OCI-LY1 (cell line): ENCODE measurements at regions not wholly inside any gene's neighbourhood (a gene's known extent, or its start where the extent isn't known, plus 50 kb on each side); places are given as distances from the start of the nearest gene placed in this dataset.

ENCODE experiments used
- H2AFZ ChIP-seq: fragments of 200-600 bp; sonication (generic), shearing (Covaris generic); 2 replicates; pipeline ENCODE4 v1.6.0; 2014; ENCODE audit warnings: antibody characterized with exemption, mild to moderate bottlenecking, low read length
- H3F3A ChIP-seq: fragments of 200-600 bp; sonication (generic), shearing (Covaris generic); 2 replicates; pipeline ENCODE4 v1.6.0; 2014; ENCODE audit warnings: mild to moderate bottlenecking, antibody characterized with exemption, low read length, moderate library complexity; ENCODE audit not compliant: insufficient read depth
- H3K27ac ChIP-seq: fragments of 200-600 bp; sonication (generic); 2 replicates; pipeline ENCODE4 v1.5.1; 2014; ENCODE audit warnings: low read length, mixed run types, mild to moderate bottlenecking, low read depth; ENCODE audit not compliant: poor library complexity, severe bottlenecking
- H3K27me3 ChIP-seq: fragments of 200-600 bp; sonication (generic); 2 replicates; pipeline ENCODE4 v1.6.0; 2014; ENCODE audit warnings: antibody characterized with exemption, mild to moderate bottlenecking, low read length, moderate library complexity; ENCODE audit not compliant: insufficient read depth
- H3K36me3 ChIP-seq: fragments of 200-600 bp; sonication (generic); 2 replicates; pipeline ENCODE4 v1.6.1; 2014; ENCODE audit warnings: mild to moderate bottlenecking, antibody characterized with exemption, low read length, moderate library complexity, mixed read lengths; ENCODE audit not compliant: insufficient read depth
- H3K4me1 ChIP-seq: fragments of 200-600 bp; sonication (generic); 2 replicates; pipeline ENCODE4 v1.5.1; 2014; ENCODE audit warnings: mild to moderate bottlenecking, low read length, moderate library complexity; ENCODE audit not compliant: insufficient read depth, severe bottlenecking
- H3K4me2 ChIP-seq: fragments of 200-600 bp; sonication (generic), shearing (Covaris generic); 2 replicates; pipeline ENCODE4 v1.6.1; 2014; ENCODE audit warnings: low read length
- H3K4me3 ChIP-seq: fragments of 200-600 bp; sonication (generic); 2 replicates; pipeline ENCODE4 v1.5.1; 2014; ENCODE audit warnings: low read length, low read depth, mild to moderate bottlenecking, mixed read lengths; ENCODE audit not compliant: poor library complexity, severe bottlenecking
- H3K79me2 ChIP-seq: fragments of 200-600 bp; shearing (Covaris generic); 2 replicates; pipeline ENCODE4 v1.6.1; 2016; ENCODE audit warnings: mixed run types, low read length, mixed read lengths; ENCODE audit not compliant: insufficient read depth
- H3K9ac ChIP-seq: fragments of 200-600 bp; sonication (generic), shearing (Covaris generic); 2 replicates; pipeline ENCODE4 v1.6.1; 2014; ENCODE audit warnings: mild to moderate bottlenecking, low read length, mixed read lengths
- H3K9me2 ChIP-seq: fragments of 200-600 bp; sonication (generic), shearing (Covaris generic); 2 replicates; pipeline ENCODE4 v1.6.1; 2014; ENCODE audit warnings: low read depth, mild to moderate bottlenecking, low read length, mixed read lengths
- H3K9me3 ChIP-seq: fragments of 200-600 bp; shearing (Covaris generic); 2 replicates; pipeline ENCODE4 v1.6.1; 2014; ENCODE audit warnings: low read length, mixed read lengths
- H4K20me1 ChIP-seq: fragments of 200-600 bp; sonication (generic), shearing (Covaris generic); 2 replicates; pipeline ENCODE4 v1.6.0; 2016; ENCODE audit warnings: mild to moderate bottlenecking, low read length; ENCODE audit not compliant: insufficient read depth
- CTCF ChIP-seq: fragments of 200-600 bp; sonication (generic), shearing (Covaris generic); IDR thresholded peaks from 2 replicates; pipeline ENCODE4 v1.5.1; 2017; ENCODE audit warnings: mild to moderate bottlenecking, antibody characterized with exemption, low read length, moderate library complexity, mixed read lengths
- EZH2 ChIP-seq: fragments of 200-600 bp; sonication (generic), shearing (Covaris generic); IDR thresholded peaks from 2 replicates; pipeline ENCODE4 v1.8.0; 2017; ENCODE audit warnings: borderline replicate concordance, mixed run types, mild to moderate bottlenecking, antibody characterized with exemption, low read length, moderate library complexity, mixed read lengths

DNA sequence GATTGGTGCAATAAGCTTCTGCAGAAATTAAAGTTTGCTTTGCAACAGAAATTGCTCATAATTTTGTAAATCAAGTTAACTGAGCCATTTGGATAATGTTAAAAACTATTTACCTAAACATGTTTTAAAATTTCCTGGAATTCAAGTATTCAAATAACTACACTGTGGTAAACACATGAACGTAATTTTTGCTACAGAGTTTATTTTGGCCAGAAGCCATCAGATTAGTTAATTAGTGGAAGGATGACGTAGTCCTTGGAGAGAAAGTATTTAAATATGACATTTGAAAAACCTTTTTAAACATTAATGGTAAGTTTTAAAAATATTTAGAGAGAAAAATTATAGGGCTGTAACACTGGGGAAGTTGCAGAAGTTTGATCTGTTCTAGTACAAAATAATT lies 121.2 kb upstream of the UST start:
- Histone ChIP-seq H3F3A (no peaks in the 10 kb centered on the region), H2AFZ (no peak overlapping the region), H3K9me2 (no peaks in the 10 kb centered on the region), H3K27me3 (no peaks in the 10 kb centered on the region), H3K9me3 (no peaks in the 10 kb centered on the region), H3K36me3 (no peaks in the 10 kb centered on the region), H3K4me2 (no peak overlapping the region), H4K20me1 (no peaks in the 10 kb centered on the region), H3K79me2 (no peaks in the 10 kb centered on the region), H3K4me1 (no peaks in the 10 kb centered on the region), H3K4me3 (no peak overlapping the region), H3K9ac (no peak overlapping the region), H3K27ac (no peak overlapping the region)
- TF ChIP-seq EZH2 (no peak), CTCF (no peak)

DNA sequence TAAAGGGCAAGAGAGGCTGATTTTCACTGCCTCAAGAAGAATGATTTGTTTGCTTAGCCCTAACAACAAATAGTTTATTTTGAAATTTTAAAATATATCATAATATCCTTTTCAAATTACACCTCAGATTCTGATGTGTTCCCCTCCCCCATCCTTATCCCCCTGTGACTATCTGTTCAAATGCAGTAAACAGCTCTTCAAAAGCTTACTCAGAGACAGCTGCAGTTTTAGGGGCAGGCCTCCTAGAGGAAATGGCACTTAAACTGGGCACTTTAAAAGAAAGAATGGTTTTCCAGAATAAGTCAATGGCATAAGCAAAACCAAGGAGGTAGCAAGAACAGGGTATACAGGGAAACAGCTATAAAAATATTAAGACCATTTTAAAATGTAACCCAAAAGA lies 118.6 kb upstream of the UST start:
- Histone ChIP-seq H3K4me3 (no peak overlapping the region), H3K36me3 (no peaks in the 10 kb centered on the region), H3K27ac (no peak overlapping the region), H3K9ac (no peak overlapping the region), H3K4me2 (no peak overlapping the region), H3K4me1 (no peaks in the 10 kb centered on the region), H3F3A (no peaks in the 10 kb centered on the region), H3K27me3 (no peaks in the 10 kb centered on the region), H3K9me2 (no peaks in the 10 kb centered on the region), H4K20me1 (no peaks in the 10 kb centered on the region), H2AFZ (no peak overlapping the region), H3K79me2 (no peaks in the 10 kb centered on the region), H3K9me3 (no peaks in the 10 kb centered on the region)
- TF ChIP-seq EZH2 (no peak), CTCF (no peak)

DNA sequence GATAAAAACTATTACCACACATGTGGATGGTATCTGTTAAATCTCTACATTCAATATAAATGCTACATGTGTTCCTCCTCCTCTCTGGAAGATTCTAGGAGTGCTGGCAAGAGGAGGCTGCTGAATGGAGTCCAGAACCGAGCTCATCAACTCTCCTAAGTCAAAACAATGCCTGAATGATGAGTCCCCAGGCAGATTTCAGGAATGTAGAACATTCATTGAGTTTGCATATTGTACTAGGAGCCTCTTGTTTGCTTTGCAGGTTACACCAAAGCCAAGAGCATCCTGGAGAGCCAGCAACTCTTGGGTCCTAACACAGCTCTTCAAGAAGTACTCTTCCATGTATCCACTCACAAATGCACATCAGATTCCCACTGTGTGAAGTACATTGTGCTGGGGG lies 117.6 kb upstream of the UST start:
- H4K20me1 ChIP-seq, result no peaks in the 10 kb centered on the region
- no peaks in the 10 kb centered on the region for H3K9me2 ChIP-seq
- no peak overlapping the region for H3K9ac ChIP-seq
- no peaks in the 10 kb centered on the region for H3K79me2 ChIP-seq
- no peak for TF ChIP-seq EZH2
- no peak for TF ChIP-seq CTCF
- H3K4me3 ChIP-seq, result no peak overlapping the region
- no peaks in the 10 kb centered on the region for H3K4me1 ChIP-seq
- H2AFZ ChIP-seq, result no peak overlapping the region
- no peak overlapping the region for H3K27ac ChIP-seq
- H3F3A ChIP-seq, result no peaks in the 10 kb centered on the region
- no peaks in the 10 kb centered on the region for H3K9me3 ChIP-seq
- H3K36me3 ChIP-seq, result no peaks in the 10 kb centered on the region
- no peaks in the 10 kb centered on the region for H3K27me3 ChIP-seq
- H3K4me2 ChIP-seq, result no peak overlapping the region
